Left kidney (tissue), 1 donor: ENCODE measurements at regions not wholly inside any gene's neighbourhood (a gene's known extent, or its start where the extent isn't known, plus 50 kb on each side); places are given as distances from the start of the nearest gene placed in this dataset.

Source experiments
- DNase-seq: peaks from one replicate; pipeline ENCODE4 v3.0.0-alpha.2; 2013

DNA sequence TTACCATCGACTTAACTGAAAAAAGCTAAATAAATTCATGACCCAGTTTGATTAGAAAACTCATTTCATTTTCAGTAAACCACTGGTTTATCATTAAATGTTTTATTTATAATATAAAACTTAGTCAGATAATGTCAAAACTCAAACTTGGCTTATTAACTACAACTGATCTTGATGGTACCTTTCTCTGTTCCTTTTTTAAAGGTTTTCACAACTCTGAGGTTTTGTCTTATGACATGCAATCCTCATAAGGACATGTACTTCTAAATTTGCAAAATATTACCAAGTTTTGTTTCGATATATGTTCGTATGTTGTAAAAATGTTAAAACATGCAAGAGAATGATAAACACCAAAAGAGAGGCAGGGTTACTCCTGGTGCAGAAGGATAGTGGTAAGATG is 82.5 kb upstream of the PDE10A start:
- no peak for DNase-seq

- no peak for DNase-seq
Measured at GRCh38 chr6:165744555-165745228, 81.7 kb upstream of the PDE10A start.

GRCh38 chr6:165743366-165743898 is 80.4 kb upstream of the PDE10A start:
- DNase-seq = no peak

GRCh38 chr6:165742047-165742446 is 79.0 kb upstream of the PDE10A start:
- no peak for DNase-seq

GRCh38 chr6:165737396-165737795 is 74.4 kb upstream of the PDE10A start:
- no peak for DNase-seq

DNA sequence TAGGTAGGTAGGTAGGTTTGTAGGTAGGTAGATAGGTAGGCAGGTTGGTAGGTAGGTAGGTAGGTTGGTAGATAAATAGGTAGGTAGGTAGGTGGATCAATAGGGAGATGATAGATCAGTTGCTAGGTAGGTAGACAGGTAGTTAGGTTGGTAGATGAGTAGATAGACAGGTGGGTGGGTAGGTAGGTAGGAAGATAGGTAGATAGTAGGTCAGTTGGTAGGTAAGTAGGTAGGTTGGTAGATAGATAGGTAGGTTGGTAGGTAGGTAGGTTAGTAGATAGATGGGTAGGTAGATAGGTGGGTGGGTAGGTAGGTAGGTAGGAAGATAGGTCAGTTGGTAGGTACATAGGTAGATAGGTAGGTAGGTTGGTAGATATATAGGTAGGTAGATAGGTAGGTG is 72.0 kb upstream of the PDE10A start:
- no peak for DNase-seq

DNA sequence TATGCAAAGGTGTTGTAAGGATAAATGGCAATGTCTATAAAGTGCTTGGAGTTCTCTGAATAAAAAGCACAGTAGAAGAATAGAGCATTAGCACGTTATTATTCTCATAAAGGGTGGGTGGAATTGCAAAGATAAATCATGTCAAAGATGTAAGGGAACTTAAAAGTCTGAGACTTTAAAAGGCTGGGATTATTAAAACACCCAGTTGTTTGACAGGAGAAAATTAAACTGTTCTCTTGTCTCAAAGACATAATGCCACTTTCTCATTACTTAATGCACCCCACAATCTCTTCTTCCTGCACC is 70.4 kb upstream of the PDE10A start:
- no peak for DNase-seq

DNA sequence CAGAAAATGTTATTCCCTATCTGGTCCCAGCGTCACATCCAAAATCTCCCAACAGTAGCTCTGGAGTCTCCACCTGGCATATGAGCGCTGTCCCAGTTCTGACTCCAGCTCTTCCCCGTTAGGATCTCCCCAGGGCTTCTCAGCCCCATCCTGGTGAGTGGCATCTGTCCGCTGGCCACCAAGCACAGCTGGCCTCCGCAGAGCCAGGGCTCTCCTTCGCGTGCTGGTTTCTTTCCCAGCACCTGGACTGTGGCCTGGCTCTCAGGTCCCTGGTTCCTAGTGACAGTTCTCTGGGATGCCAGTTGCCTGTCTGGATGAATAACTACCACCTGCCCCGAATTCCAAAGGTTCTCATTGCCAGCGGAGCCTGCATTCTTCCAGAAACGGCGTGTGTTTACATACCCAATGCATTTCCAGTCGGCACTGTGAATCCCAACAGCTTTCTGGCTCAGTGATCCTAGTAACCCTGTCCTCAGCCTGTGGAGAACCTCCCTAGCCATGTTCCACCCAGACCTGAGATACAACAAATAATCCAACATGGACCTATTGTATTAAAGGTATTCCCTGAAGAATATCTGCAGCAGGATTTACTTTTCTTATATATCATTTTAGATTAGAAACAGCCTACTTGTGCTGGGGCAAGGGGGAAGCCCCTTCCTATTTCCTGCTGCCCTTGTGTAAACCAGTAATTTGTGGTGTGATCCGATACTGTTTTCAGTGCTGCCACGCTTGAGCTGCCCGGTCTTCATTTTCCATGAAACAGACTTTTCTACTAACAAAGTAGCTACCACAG is 69.9 kb upstream of the PDE10A start:
- peak; percentile 50 for DNase-seq

DNA sequence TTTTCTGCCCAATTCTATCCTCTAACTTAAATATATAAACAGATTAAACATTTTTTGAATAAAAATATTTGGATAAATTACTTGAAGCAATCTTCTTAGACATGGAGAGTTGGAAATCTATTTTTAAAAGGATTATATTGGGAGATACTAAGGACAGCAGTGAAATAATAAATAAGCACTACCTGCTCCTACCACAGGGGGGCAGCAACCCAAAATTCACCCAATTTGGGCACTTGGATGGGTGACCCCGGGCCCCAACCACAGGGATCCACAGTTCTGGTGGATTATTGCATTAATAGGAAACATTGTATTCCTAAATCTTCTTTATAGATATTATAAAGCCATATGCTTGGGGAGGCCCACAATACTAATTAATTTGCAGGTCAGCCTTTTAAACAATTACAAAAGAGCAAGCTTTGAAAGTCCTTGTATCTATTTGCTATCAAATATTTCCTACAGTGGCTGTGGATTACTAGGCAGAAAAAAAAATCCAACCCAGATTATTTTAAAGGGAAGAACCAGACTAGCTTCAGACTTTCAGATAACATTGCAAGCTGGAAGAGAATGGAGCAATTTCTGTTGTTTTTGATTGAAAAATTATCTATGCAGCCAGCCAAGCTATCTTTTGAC is 66.4 kb upstream of the PDE10A start:
- no peak for DNase-seq

DNA sequence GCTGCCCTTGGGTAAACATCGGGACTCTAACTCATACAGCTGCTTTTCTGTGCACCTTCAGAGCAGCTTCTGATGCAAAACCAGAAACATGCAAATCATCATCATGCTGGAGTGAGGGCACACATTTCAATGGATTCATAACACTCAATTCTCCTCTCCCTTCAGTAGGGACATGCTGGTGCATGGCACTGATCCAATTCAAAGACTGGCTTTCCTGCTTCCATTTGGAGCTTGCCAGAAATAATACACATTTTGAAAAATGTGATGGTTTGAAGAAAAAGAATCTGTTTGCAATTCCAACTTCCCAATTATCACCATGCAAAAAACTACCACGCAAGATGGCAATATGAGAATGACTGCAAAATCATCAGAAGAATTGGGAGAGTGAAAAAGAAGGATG is 65.2 kb upstream of the PDE10A start:
- no peak for DNase-seq

GRCh38 chr6:165726965-165727381 is 63.9 kb upstream of the PDE10A start:
- no peak for DNase-seq

- DNase-seq = no peak
Measured at GRCh38 chr6:165726290-165726875, 63.3 kb upstream of the PDE10A start.

GRCh38 chr6:165725201-165725600 is 62.2 kb upstream of the PDE10A start:
- DNase-seq = no peak

- DNase-seq = no peak
Measured at GRCh38 chr6:165723326-165723725, 60.3 kb upstream of the PDE10A start.

- no peak for DNase-seq
Measured at GRCh38 chr6:165722022-165722421, 59.0 kb upstream of the PDE10A start.

DNA sequence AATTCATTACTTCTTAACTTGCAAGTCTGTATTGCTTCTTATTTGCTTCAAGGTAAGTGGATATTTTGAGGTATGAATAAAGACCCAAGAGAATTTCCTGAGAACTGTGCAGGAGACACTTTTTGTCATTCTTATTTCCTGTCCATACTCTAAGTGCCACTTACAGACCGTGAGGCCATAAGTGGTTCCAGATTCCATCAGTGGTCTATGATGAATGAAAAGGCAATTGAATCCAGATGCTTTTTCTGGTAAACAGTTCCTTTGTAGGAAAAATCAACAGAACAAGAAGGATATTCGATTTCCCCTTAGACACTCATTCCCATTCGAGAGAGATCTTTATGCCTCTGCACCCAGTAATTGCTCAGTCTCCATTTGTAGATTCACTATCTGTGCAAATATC is 58.3 kb upstream of the PDE10A start:
- no peak for DNase-seq

- no peak for DNase-seq
Measured at GRCh38 chr6:165718491-165718891, 55.5 kb upstream of the PDE10A start.

DNA sequence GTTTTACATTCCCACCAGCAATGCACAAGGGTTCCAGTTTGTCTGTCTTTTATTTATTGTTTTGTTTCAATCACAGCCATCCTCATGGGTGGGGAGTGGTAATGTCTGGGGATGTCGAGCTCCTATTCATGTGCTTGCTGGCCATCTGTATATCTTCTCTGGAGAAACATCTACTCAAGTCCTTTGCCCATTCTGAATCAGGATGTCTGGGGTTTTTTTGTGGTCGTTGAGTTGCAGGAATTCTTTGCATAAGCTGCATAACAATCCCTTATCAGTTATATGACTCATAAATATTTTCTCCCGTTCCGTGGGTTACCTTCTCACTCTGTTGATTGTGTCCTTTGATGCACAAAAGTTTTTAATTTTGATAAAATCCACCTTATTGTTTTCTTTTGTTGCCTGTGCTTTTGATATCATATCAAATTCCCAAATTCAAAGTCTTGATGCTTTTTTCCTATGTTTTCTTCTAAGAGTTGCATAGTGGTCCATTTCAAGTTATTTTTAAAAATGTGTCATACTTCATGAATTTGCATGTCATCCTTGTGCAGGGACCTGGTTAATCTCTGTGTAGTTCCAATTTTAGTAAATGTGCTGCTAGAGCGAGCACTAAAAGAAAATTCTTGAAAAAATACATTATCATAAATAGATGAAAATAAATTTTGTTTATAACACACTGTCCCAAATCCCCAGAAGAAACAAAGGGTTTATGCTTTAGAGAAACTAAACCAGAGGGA is 54.9 kb upstream of the PDE10A start:
- DNase-seq = no peak

DNA sequence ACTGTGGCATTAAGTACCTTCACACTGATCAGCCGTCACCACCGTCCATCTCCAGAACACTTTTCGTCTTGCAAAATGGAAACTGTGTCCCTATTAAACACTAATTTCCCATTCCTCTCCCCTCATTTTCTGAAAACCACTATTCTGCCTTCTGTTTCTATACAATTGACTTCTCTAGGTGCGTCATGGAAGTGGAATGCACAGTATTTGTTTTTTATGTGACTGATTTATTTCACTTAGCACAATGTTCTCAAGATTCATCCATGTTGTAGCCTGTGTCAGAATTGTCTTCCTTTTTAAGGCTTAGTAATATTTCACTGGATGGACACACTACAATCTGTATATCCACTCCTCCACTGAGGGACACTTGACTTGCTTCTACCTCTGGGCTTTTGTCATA is 53.8 kb upstream of the PDE10A start:
- DNase-seq = no peak

GRCh38 chr6:165715428-165715827 is 52.4 kb upstream of the PDE10A start:
- DNase-seq = no peak

DNA sequence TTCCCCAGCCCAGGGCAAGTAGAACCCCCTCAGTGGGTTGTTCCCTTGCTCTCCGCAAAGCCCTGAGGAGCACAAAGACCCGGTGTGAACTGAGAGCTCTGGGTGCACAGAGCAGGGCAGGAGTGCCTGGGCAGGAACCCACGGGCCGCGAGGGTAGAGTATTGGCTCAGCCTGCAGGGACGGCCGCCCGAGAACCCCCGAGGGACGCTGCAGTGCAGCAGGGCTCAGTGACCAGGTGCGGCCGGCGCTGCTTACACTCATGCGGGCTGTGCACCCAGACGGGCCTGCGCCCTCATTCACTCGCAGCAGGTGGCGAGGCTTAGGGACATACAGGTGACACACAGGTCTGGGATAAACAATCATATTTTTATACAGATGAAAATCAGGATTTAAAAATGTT is 51.9 kb upstream of the PDE10A start:
- DNase-seq = no peak

- DNase-seq = no peak
Measured at GRCh38 chr6:165713845-165714466, 50.9 kb upstream of the PDE10A start.
